Smooth muscle cell (in vitro differentiated cells): ENCODE measurements at regions not wholly inside any gene's neighbourhood (a gene's known extent, or its start where the extent isn't known, plus 50 kb on each side); places are given as distances from the start of the nearest gene placed in this dataset.
"Not testable (repeated sequence)": the region's sequence is repeated elsewhere in the genome, so short reads cannot be mapped to it uniquely, and the experiment has no call there.

ENCODE experiments used
- DNase-seq: peaks from one replicate; lab custom pipeline; 2025; ENCODE audit not compliant: unreplicated experiment; lab: John Stamatoyannopoulos, UW
- H2AFZ ChIP-seq: fragments of 200-600 bp; sonication (generic); 2 replicates; pipeline ENCODE4 v1.6.0; 2016; ENCODE audit warnings: antibody characterized with exemption, low read depth, mild to moderate bottlenecking
- H3F3A ChIP-seq: fragments of 200-600 bp; sonication (generic); 2 replicates; pipeline ENCODE4 v1.6.0; 2017; ENCODE audit warnings: antibody characterized with exemption, low read depth
- H3K27ac ChIP-seq: fragments of 200-600 bp; sonication (generic); 2 replicates; pipeline ENCODE4 v1.5.1; 2016; ENCODE audit warnings: low read depth, mild to moderate bottlenecking
- H3K27me3 ChIP-seq: fragments of 200-600 bp; sonication (generic); 2 replicates; pipeline ENCODE4 v1.6.1; 2016; ENCODE audit warnings: low read depth, mild to moderate bottlenecking
- H3K36me3 ChIP-seq: fragments of 200-600 bp; sonication (generic); 2 replicates; pipeline ENCODE4 v1.5.1; 2016; ENCODE audit warnings: low read depth
- H3K4me1 ChIP-seq: fragments of 200-600 bp; sonication (generic); 2 replicates; pipeline ENCODE4 v1.5.1; 2016; ENCODE audit warnings: low read depth
- H3K4me2 ChIP-seq: fragments of 200-600 bp; sonication (generic); 2 replicates; pipeline ENCODE4 v1.6.0; 2016; ENCODE audit warnings: mild to moderate bottlenecking
- H3K4me3 ChIP-seq: fragments of 200-600 bp; sonication (generic); 2 replicates; pipeline ENCODE4 v1.5.1; 2016; ENCODE audit warnings: mild to moderate bottlenecking
- H3K79me2 ChIP-seq: fragments of 200-600 bp; sonication (generic); 2 replicates; pipeline ENCODE4 v1.6.0; 2016; ENCODE audit warnings: low read depth, mild to moderate bottlenecking
- H3K9ac ChIP-seq: fragments of 200-600 bp; sonication (generic); 2 replicates; pipeline ENCODE4 v1.6.0; 2016; ENCODE audit warnings: low read depth
- H3K9me3 ChIP-seq: fragments of 200-600 bp; sonication (generic); replicated peaks from 2 replicates; pipeline ENCODE4 v1.5.1; 2016; ENCODE audit warnings: low read depth
- H4K20me1 ChIP-seq: fragments of 200-600 bp; sonication (generic); 2 replicates; pipeline ENCODE4 v1.6.0; 2016; ENCODE audit warnings: low read depth
- WGBS: methylation state at CpG from one replicate; pipeline ENCODE4 v1.1.7; 2016; ENCODE audit warnings: low lambda C conversion rate; 5-methylcytosine and 5-hydroxymethylcytosine counted together
- TF ChIP-seq, protein P1 (sequence below): fragments of 200-600 bp; sonication (generic); IDR thresholded peaks from 2 replicates; pipeline ENCODE4 v1.5.1; 2017; ENCODE audit warnings: borderline replicate concordance, mild to moderate bottlenecking, antibody characterized with exemption; ENCODE audit not compliant: insufficient read depth, poor library complexity, severe bottlenecking

DNA sequence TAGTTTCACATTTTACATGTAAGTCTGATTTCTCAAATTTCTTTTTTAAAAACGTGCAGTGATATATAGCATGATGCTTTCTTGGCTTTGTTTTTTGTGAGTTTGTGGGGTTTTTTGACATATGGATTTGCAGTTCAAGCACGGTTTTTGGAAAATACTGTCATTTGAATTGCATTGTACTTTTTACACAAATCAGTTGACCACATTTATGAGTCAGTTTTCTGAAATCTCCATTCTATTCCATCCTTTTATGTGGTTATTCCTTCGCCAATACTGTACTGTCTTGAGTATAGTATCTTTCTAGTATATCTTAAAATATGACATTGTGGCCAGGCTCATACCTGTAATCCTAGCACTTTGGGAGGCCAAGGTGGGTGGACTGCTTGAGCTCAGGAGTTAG is 890.0 kb upstream of the CITED2 start:
- H3K27me3 ChIP-seq, result no peaks in the 10 kb centered on the region
- H3K79me2 ChIP-seq, result no peaks in the 10 kb centered on the region

GRCh38 chr6:140258302-140258701 is 883.9 kb upstream of the CITED2 start:
- not testable (repeated sequence) for H3K36me3 ChIP-seq, H3F3A ChIP-seq, H2AFZ ChIP-seq, H3K4me1 ChIP-seq, H3K27me3 ChIP-seq, H3K9me3 ChIP-seq, DNase-seq, H3K79me2 ChIP-seq, H3K4me2 ChIP-seq, H3K9ac ChIP-seq, H3K4me3 ChIP-seq, H4K20me1 ChIP-seq
- WGBS, result 32% methylated on average over 4 of the region's 6 CpGs
- peak overlapping the region; percentile 74 for H3K27ac ChIP-seq

More for the DNA sequence above, 890.0 kb upstream of the CITED2 start:
- TF ChIP-seq, protein P1, sequence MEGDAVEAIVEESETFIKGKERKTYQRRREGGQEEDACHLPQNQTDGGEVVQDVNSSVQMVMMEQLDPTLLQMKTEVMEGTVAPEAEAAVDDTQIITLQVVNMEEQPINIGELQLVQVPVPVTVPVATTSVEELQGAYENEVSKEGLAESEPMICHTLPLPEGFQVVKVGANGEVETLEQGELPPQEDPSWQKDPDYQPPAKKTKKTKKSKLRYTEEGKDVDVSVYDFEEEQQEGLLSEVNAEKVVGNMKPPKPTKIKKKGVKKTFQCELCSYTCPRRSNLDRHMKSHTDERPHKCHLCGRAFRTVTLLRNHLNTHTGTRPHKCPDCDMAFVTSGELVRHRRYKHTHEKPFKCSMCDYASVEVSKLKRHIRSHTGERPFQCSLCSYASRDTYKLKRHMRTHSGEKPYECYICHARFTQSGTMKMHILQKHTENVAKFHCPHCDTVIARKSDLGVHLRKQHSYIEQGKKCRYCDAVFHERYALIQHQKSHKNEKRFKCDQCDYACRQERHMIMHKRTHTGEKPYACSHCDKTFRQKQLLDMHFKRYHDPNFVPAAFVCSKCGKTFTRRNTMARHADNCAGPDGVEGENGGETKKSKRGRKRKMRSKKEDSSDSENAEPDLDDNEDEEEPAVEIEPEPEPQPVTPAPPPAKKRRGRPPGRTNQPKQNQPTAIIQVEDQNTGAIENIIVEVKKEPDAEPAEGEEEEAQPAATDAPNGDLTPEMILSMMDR, result no peak
- no peak overlapping the region for H3K27ac ChIP-seq
- H3K9ac ChIP-seq, result no peak overlapping the region
- no peaks in the 10 kb centered on the region for H3F3A ChIP-seq
- no peak for DNase-seq
- WGBS, result 71% methylated on average over 3 of the region's 3 CpGs
- H3K4me2 ChIP-seq, result no peak overlapping the region
- H3K36me3 ChIP-seq, result no peaks in the 10 kb centered on the region
- H2AFZ ChIP-seq, result no peak overlapping the region
- H4K20me1 ChIP-seq, result no peaks in the 10 kb centered on the region
- no peaks in the 10 kb centered on the region for H3K4me1 ChIP-seq
- no peaks in the 10 kb centered on the region for H3K9me3 ChIP-seq
- H3K4me3 ChIP-seq, result no peak overlapping the region

- Histone ChIP-seq H3K27ac (no peak overlapping the region), H3K4me1 (no peaks in the 10 kb centered on the region), H3K9ac (no peak overlapping the region), H3F3A (no peaks in the 10 kb centered on the region), H3K9me3 (no peaks in the 10 kb centered on the region), H3K27me3 (no peaks in the 10 kb centered on the region), H3K4me3 (no peak overlapping the region), H3K36me3 (no peaks in the 10 kb centered on the region), H3K79me2 (no peaks in the 10 kb centered on the region), H2AFZ (no peak overlapping the region), H3K4me2 (peak overlapping the region; percentile 8), H4K20me1 (no peaks in the 10 kb centered on the region)
- TF ChIP-seq, protein P1, result no peak
- DNase-seq, result no peak
- WGBS, result 60% methylated on average over 2 of the region's 2 CpGs
These were observed 881.8 kb upstream of the CITED2 start for GRCh38 chr6:140256248-140256647.

- Histone ChIP-seq H3K9me3 (no peaks in the 10 kb centered on the region), H3K9ac (no peak overlapping the region), H3K36me3 (no peaks in the 10 kb centered on the region), H4K20me1 (no peaks in the 10 kb centered on the region), H3K4me3 (no peak overlapping the region), H3K27ac (no peak overlapping the region), H3F3A (no peaks in the 10 kb centered on the region), H3K4me2 (no peak overlapping the region), H2AFZ (no peak overlapping the region), H3K4me1 (no peaks in the 10 kb centered on the region), H3K79me2 (no peaks in the 10 kb centered on the region), H3K27me3 (no peaks in the 10 kb centered on the region)
- TF ChIP-seq, protein P1, result no peak
- WGBS, result 84% methylated on average over 1 of the region's 1 CpG
- no peak for DNase-seq
These were observed 878.6 kb upstream of the CITED2 start for GRCh38 chr6:140253096-140253495.
